ENCODE measurements at regions not wholly inside any gene's neighbourhood (a gene's known extent, or its start where the extent isn't known, plus 50 kb on each side); places are given as distances from the start of the nearest gene placed in this dataset.

DNA sequence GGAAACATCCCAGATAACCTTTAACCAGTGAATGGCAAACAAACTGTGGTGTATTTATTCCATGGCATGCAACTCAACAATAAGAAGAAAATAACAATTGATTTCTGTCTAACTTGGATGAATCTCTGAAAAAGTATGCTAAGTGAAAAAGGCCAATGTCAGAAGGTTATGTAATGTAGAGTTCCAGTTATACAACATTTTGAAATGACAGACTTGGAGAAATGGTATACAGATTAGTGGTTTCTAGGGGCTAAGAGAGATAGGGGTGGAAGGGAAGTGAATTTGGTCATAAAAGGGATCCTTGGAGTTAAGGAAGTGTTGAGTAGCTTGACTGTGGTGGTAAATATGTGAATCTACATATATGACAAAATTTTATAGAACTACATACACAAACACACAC is 269.4 kb upstream of the SUCLG2 start:
- H3K27ac ChIP-seq (ENCODE audit: low read depth, low read length) = no peak overlapping the region
- no peaks in the 10 kb centered on the region for H3K36me3 ChIP-seq (ENCODE audit: control insufficient read depth in 2 of 4, insufficient read depth in 4 of 4, low read length in 3 of 4)
- H3K4me1 ChIP-seq (replicated peaks in 1 of 4; ENCODE audit: control insufficient read depth in 3 of 4, insufficient read depth in 4 of 4, low read length in 3 of 4) = no peaks in the 10 kb centered on the region
- no peak overlapping the region for H2BK5ac ChIP-seq (ENCODE audit: low read depth, low read length)
- no peaks in the 10 kb centered on the region for H3K23me2 ChIP-seq (ENCODE audit: low read depth, low read length)
- no peak overlapping the region for H3K4me3 ChIP-seq (ENCODE audit: extremely low read depth in 1 of 4, insufficient read depth in 2 of 4, low read depth in 3 of 4, low read length in 4 of 4)
- H3K18ac ChIP-seq (ENCODE audit: extremely low read depth, low read length) = no peak overlapping the region
- CTCF ChIA-PET (ENCODE audit: partially characterized antibody) = no interaction called here
- H2BK12ac ChIP-seq (ENCODE audit: low read depth, low read length) = no peak overlapping the region
- no peaks in the 10 kb centered on the region for H3K79me2 ChIP-seq (ENCODE audit: control insufficient read depth in 1 of 2, insufficient read depth in 2 of 2, low read length in 2 of 2)
- no peak for DNase-seq (ENCODE audit: low read depth in 1 of 2, low spot score in 2 of 2)
- no peak overlapping the region for H3K9ac ChIP-seq (replicated peaks in 1 of 4; ENCODE audit: extremely low read depth in 1 of 4, low read depth in 3 of 4, low read length in 3 of 4)
- no peak overlapping the region for H3K56ac ChIP-seq (replicated peaks; ENCODE audit: insufficient read length, low read depth, low read length)
- H3K14ac ChIP-seq (ENCODE audit: insufficient read length) = no peak overlapping the region
- H3K4ac ChIP-seq (replicated peaks; ENCODE audit: insufficient read length, low read depth, low read length) = no peak overlapping the region
- no peak overlapping the region for H2BK15ac ChIP-seq (ENCODE audit: low read length)
- H4K5ac ChIP-seq (ENCODE audit: insufficient read length, low read depth, low read length) = no peak overlapping the region
- no peak overlapping the region for H2BK20ac ChIP-seq (ENCODE audit: low read length)
- POLR2A ChIA-PET (ENCODE audit: partially characterized antibody) = no interaction called here
- no peak overlapping the region for H2BK120ac ChIP-seq (replicated peaks; ENCODE audit: low read depth, low read length)
- H4K8ac ChIP-seq (ENCODE audit: extremely low read depth, insufficient read depth, low read length) = no peak overlapping the region
- no peak overlapping the region for H4K91ac ChIP-seq (replicated peaks; ENCODE audit: insufficient read length, low read length)
- no peak for FAIRE-seq
- no peaks in the 10 kb centered on the region for H3K27me3 ChIP-seq (replicated peaks in 1 of 4; ENCODE audit: control insufficient read depth in 3 of 4, extremely low read depth in 1 of 4, insufficient read depth in 3 of 4, low read length in 3 of 4)
- H3K4me2 ChIP-seq (ENCODE audit: insufficient read depth in 1 of 2, low read depth in 2 of 2, low read length in 2 of 2) = no peak overlapping the region
- no peaks in the 10 kb centered on the region; a peak in 1 of 4 replicates for H3K9me3 ChIP-seq (ENCODE audit: insufficient read depth in 2 of 2, low read depth in 1 of 2, low read length in 1 of 2)
- no peaks in the 10 kb centered on the region for H3K79me1 ChIP-seq (ENCODE audit: low read depth, low read length)
- H2AK5ac ChIP-seq (ENCODE audit: low read depth, low read length) = no peak overlapping the region
- H3K23ac ChIP-seq (ENCODE audit: insufficient read length) = no peak overlapping the region
- no peaks in the 10 kb centered on the region for H4K20me1 ChIP-seq (replicated peaks in 1 of 2; ENCODE audit: control insufficient read depth in 1 of 2, insufficient read depth in 2 of 2, low read length in 2 of 2)
- H2AFZ ChIP-seq (ENCODE audit: low read length) = no peak overlapping the region
- TF ChIP-seq MAFK (IDR thresholded peaks at IDR 0.05; ENCODE audit: low read depth, low read length) = no peak
- TF ChIP-seq YY1 (IDR thresholded peaks at IDR 0.05; ENCODE audit: low read depth, low read length) = no peak
- no peak for TF ChIP-seq CBX5 (IDR thresholded peaks at IDR 0.05; ENCODE audit: low read depth, low read length)
- TF ChIP-seq ATF2 (IDR thresholded peaks at IDR 0.05; ENCODE audit: low read length) = no peak
